HL-60 (cell line): ENCODE measurements at regions not wholly inside any gene's neighbourhood (a gene's known extent, or its start where the extent isn't known, plus 50 kb on each side); places are given as distances from the start of the nearest gene placed in this dataset.

ENCODE experiments used
- DNase-seq, 2 experiments: peaks; one replicate each; pipeline ENCODE4 v3.0.0-alpha.2; 2010 to 2020; ENCODE audit warnings: low read depth in 1 of 2, low spot score in 1 of 2
- H3K27ac ChIP-seq: fragments of 250-450 bp; sonication (Bioruptor Pico); replicated peaks from 2 replicates; pipeline ENCODE4 v1.5.1; 2020; ENCODE audit warnings: mild to moderate bottlenecking, moderate library complexity
- H3K27me3 ChIP-seq: fragments of 250-450 bp; sonication (Bioruptor Pico); 2 replicates; pipeline ENCODE4 v1.5.1; 2021; ENCODE audit warnings: mild to moderate bottlenecking, moderate library complexity; ENCODE audit not compliant: insufficient read depth, poor library complexity, severe bottlenecking
- H3K4me3 ChIP-seq: replicated peaks from 2 replicates; pipeline ENCODE4 v1.5.1; 2011; ENCODE audit warnings: mild to moderate bottlenecking, control low read depth, low read length; ENCODE audit not compliant: insufficient read depth
- GABPA ChIP-seq: IDR thresholded peaks from 2 replicates; pipeline ENCODE4 v1.6.1; 2012; ENCODE audit warnings: low read depth
- POLR2AphosphoS5 ChIP-seq: IDR thresholded peaks from 2 replicates; pipeline ENCODE4 v1.6.1; 2012; ENCODE audit warnings: low read depth
- SPI1 ChIP-seq: IDR thresholded peaks from 2 replicates; pipeline ENCODE4 v1.6.1; 2012; ENCODE audit warnings: low read depth, mild to moderate bottlenecking, borderline replicate concordance
- TF ChIP-seq, protein P1 (sequence below): IDR thresholded peaks from 2 replicates; pipeline ENCODE4 v1.6.1; 2012; ENCODE audit warnings: low read depth; ENCODE audit not compliant: insufficient replicate concordance
- TF ChIP-seq, protein P2 (sequence below): IDR thresholded peaks from one replicate; pipeline ENCODE4 v1.5.1; 2011; ENCODE audit warnings: low read length, control low read depth, inconsistent platforms; ENCODE audit not compliant: insufficient read depth

DNA sequence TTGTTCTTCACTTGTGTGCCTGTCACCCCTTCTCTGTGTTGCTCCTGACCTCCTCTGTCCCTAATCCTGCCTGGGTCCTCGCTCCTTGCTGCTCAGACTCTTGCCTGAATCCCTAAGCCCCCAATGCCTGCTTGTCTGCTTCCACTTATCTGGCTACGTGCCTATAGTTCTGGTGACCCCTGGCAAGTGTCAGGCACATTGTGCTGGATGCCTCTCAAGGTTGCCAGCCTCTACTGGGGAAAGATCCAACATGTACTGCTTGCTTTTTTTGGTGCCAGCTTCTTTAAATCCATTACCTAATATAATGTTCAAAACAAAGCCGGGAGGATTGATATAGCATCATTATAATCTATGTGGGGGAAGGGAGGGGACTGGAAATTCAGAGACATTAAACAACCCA lies 448.0 kb upstream of the CCDC196 start:
- TF ChIP-seq, protein P1, sequence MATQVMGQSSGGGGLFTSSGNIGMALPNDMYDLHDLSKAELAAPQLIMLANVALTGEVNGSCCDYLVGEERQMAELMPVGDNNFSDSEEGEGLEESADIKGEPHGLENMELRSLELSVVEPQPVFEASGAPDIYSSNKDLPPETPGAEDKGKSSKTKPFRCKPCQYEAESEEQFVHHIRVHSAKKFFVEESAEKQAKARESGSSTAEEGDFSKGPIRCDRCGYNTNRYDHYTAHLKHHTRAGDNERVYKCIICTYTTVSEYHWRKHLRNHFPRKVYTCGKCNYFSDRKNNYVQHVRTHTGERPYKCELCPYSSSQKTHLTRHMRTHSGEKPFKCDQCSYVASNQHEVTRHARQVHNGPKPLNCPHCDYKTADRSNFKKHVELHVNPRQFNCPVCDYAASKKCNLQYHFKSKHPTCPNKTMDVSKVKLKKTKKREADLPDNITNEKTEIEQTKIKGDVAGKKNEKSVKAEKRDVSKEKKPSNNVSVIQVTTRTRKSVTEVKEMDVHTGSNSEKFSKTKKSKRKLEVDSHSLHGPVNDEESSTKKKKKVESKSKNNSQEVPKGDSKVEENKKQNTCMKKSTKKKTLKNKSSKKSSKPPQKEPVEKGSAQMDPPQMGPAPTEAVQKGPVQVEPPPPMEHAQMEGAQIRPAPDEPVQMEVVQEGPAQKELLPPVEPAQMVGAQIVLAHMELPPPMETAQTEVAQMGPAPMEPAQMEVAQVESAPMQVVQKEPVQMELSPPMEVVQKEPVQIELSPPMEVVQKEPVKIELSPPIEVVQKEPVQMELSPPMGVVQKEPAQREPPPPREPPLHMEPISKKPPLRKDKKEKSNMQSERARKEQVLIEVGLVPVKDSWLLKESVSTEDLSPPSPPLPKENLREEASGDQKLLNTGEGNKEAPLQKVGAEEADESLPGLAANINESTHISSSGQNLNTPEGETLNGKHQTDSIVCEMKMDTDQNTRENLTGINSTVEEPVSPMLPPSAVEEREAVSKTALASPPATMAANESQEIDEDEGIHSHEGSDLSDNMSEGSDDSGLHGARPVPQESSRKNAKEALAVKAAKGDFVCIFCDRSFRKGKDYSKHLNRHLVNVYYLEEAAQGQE: no peak
- no peak for TF ChIP-seq GABPA
- TF ChIP-seq POLR2AphosphoS5: no peak
- TF ChIP-seq, protein P2, sequence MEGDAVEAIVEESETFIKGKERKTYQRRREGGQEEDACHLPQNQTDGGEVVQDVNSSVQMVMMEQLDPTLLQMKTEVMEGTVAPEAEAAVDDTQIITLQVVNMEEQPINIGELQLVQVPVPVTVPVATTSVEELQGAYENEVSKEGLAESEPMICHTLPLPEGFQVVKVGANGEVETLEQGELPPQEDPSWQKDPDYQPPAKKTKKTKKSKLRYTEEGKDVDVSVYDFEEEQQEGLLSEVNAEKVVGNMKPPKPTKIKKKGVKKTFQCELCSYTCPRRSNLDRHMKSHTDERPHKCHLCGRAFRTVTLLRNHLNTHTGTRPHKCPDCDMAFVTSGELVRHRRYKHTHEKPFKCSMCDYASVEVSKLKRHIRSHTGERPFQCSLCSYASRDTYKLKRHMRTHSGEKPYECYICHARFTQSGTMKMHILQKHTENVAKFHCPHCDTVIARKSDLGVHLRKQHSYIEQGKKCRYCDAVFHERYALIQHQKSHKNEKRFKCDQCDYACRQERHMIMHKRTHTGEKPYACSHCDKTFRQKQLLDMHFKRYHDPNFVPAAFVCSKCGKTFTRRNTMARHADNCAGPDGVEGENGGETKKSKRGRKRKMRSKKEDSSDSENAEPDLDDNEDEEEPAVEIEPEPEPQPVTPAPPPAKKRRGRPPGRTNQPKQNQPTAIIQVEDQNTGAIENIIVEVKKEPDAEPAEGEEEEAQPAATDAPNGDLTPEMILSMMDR: no peak
- no peak for TF ChIP-seq SPI1
- Histone ChIP-seq H3K4me3 (no peak overlapping the region), H3K27me3 (no peaks in the 10 kb centered on the region), H3K27ac (no peak overlapping the region)
- DNase-seq: no peak

DNA sequence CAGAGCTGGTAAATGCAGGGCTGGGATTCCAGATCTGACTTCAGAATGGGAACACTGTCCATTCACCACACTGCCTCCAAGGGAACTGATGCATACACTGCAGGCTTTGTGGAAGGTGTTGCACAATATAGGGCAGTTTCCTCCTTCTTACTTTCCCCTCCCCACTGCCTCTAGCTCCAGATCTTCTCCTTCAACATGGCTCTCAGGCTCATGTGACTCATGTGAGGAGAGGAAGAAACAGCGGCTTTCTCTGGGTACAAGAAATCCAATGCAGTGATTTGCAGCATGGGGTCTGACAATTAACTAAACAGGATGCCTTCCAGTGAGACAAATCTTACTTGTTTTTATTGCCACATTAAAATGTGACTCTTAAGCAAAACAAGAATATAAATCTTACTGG lies 447.6 kb upstream of the CCDC196 start:
- no peak overlapping the region for H3K27ac ChIP-seq
- TF ChIP-seq GABPA (no peak), POLR2AphosphoS5 (no peak)
- TF ChIP-seq, protein P1: no peak
- no peak overlapping the region for H3K4me3 ChIP-seq
- DNase-seq: peak; percentile 26 to 38
- no peaks in the 10 kb centered on the region for H3K27me3 ChIP-seq

DNA sequence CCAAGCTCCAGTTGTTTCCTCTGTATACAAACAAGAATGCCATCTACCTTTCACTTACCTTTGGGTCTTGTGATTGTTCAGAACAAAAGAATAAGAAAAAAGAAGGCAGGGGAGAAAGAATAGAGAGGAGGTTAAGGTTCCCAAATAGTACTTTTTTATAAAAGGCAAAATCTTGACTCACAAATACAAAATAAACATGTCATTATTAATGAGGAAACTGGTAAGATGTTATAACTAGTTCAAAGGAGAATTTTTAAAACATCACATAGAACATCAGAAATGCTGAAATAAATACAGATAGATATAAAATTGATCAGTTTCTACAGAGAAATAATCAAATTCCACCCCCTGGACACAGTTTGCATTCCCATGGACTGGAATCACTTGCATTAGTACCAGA lies 446.7 kb upstream of the CCDC196 start:
- no peak overlapping the region for H3K4me3 ChIP-seq
- H3K27ac ChIP-seq: no peak overlapping the region
- no peak for DNase-seq
- TF ChIP-seq, protein P2: no peak
- no peak for TF ChIP-seq SPI1
- TF ChIP-seq GABPA: no peak
- TF ChIP-seq, protein P1: no peak
- no peak for TF ChIP-seq POLR2AphosphoS5
- no peaks in the 10 kb centered on the region for H3K27me3 ChIP-seq

DNA sequence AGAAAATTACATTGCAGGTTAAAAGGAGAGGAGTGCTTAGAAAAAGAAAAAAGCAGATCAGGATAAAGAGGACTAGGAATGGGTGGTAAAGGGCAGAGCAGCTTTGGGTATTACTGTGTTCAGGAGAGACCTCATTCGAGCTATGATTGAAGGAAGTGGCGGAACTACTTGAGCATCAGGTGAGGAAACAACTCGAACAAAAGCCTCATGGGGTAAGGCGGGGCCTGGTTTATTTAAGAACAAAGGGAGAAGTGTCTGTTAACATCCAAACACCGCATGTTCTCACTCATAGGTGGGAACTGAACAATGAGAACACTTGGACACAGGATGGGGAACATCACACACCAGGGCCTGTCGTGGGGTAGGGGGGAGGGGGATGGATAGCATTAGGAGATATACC lies 444.6 kb upstream of the CCDC196 start:
- Histone ChIP-seq H3K27me3 (no peaks in the 10 kb centered on the region), H3K4me3 (no peak overlapping the region), H3K27ac (no peak overlapping the region)
- TF ChIP-seq, protein P1: no peak
- TF ChIP-seq, protein P2: no peak
- TF ChIP-seq GABPA (no peak), POLR2AphosphoS5 (no peak), SPI1 (no peak)
- no peak for DNase-seq
